SK-N-SH treated with all-trans-retinoic acid at 6 μM for 48 hours (cell line): ENCODE measurements at regions not wholly inside any gene's neighbourhood (a gene's known extent, or its start where the extent isn't known, plus 50 kb on each side); places are given as distances from the start of the nearest gene placed in this dataset.

ENCODE experiments used
- ATAC-seq: fragments of 200-7000 bp; cut with Tn5 transposase; 3 replicates; pipeline ENCODE4 v1.9.1; 2020; ENCODE audit warnings: mild to moderate bottlenecking, moderate library complexity
- ARNTL ChIP-seq: fragments of 450-650 bp; formaldehyde crosslinking; IDR thresholded peaks from 2 replicates; pipeline ENCODE4 v1.5.0; 2020; ENCODE audit warnings: low read depth, mild to moderate bottlenecking, moderate library complexity, borderline replicate concordance
- BACH2 ChIP-seq: fragments of 250-450 bp; sonication (Bioruptor Pico); IDR thresholded peaks from 2 replicates; pipeline ENCODE4 v1.9.0; 2021; ENCODE audit warnings: mild to moderate bottlenecking, borderline replicate concordance
- CSDC2 ChIP-seq: fragments of 250-450 bp; sonication (Bioruptor Pico); IDR thresholded peaks from 2 replicates; pipeline ENCODE4 v1.5.0; 2020; ENCODE audit warnings: mild to moderate bottlenecking, moderate library complexity
- CSRNP3 ChIP-seq: fragments of 250-450 bp; sonication (Bioruptor Pico); IDR thresholded peaks from 2 replicates; pipeline ENCODE4 v1.5.1; 2021; ENCODE audit warnings: mild to moderate bottlenecking, moderate library complexity
- ESRRG ChIP-seq: fragments of 250-450 bp; sonication (Bioruptor Pico); IDR thresholded peaks from 2 replicates; pipeline ENCODE4 v1.6.1; 2021; ENCODE audit warnings: mild to moderate bottlenecking
- GLIS3 ChIP-seq: fragments of 250-450 bp; sonication (Bioruptor Pico); IDR thresholded peaks from 2 replicates; pipeline ENCODE4 v1.5.0; 2020; ENCODE audit warnings: mild to moderate bottlenecking, moderate library complexity
- ISL1 ChIP-seq: fragments of 250-450 bp; sonication (Bioruptor Pico); IDR thresholded peaks from 2 replicates; pipeline ENCODE4 v2.1.2; 2022; ENCODE audit warnings: mild to moderate bottlenecking, moderate library complexity
- PPARA ChIP-seq: fragments of 250-450 bp; sonication (Bioruptor Pico); IDR thresholded peaks from 2 replicates; pipeline ENCODE4 v1.5.0; 2020; ENCODE audit warnings: mild to moderate bottlenecking, borderline replicate concordance
- RARB ChIP-seq: fragments of 250-450 bp; sonication (Bioruptor Pico); IDR thresholded peaks from 2 replicates; pipeline ENCODE4 v1.8.0; 2021; ENCODE audit warnings: mild to moderate bottlenecking, moderate library complexity
- SNAI2 ChIP-seq: fragments of 250-450 bp; sonication (Bioruptor Pico); IDR thresholded peaks from 2 replicates; pipeline ENCODE4 v1.5.0; 2020; ENCODE audit warnings: mild to moderate bottlenecking, moderate library complexity
- TCF4 ChIP-seq: fragments of 250-450 bp; sonication (Bioruptor Pico); IDR thresholded peaks from 2 replicates; pipeline ENCODE4 v1.8.0; 2021; ENCODE audit warnings: mild to moderate bottlenecking, moderate library complexity, borderline replicate concordance
- TOX ChIP-seq: fragments of 250-450 bp; sonication (Bioruptor Pico); IDR thresholded peaks from 2 replicates; pipeline ENCODE4 v1.8.0; 2021; ENCODE audit warnings: mild to moderate bottlenecking, moderate library complexity, borderline replicate concordance
- TSHZ2 ChIP-seq: fragments of 250-450 bp; sonication (Bioruptor Pico); IDR thresholded peaks from 2 replicates; pipeline ENCODE4 v1.5.0; 2020; ENCODE audit warnings: mild to moderate bottlenecking, moderate library complexity
- ZC3H10 ChIP-seq: fragments of 250-450 bp; sonication (Bioruptor Pico); IDR thresholded peaks from 2 replicates; pipeline ENCODE4 v1.5.1; 2021; ENCODE audit warnings: mild to moderate bottlenecking, moderate library complexity
- ZFP30 ChIP-seq: fragments of 450-650 bp; formaldehyde crosslinking; IDR thresholded peaks from 2 replicates; pipeline ENCODE4 v1.5.0; 2022; ENCODE audit warnings: mild to moderate bottlenecking, moderate library complexity
- ZNF565 ChIP-seq: fragments of 450-650 bp; formaldehyde crosslinking; conservative IDR thresholded peaks from 2 replicates; pipeline ENCODE4 v1.5.0; 2020; ENCODE audit warnings: low read depth, mild to moderate bottlenecking, moderate library complexity
- ZNF70 ChIP-seq: fragments of 450-650 bp; formaldehyde crosslinking; IDR thresholded peaks from 2 replicates; pipeline ENCODE4 v1.5.0; 2020; ENCODE audit warnings: mild to moderate bottlenecking, moderate library complexity
- TF ChIP-seq, protein P1 (sequence below): fragments of 250-450 bp; sonication (Bioruptor Pico); IDR thresholded peaks from 2 replicates; pipeline ENCODE4 v1.8.0; 2020; ENCODE audit warnings: mild to moderate bottlenecking, moderate library complexity, borderline replicate concordance
- TF ChIP-seq, protein P2 (sequence below): fragments of 250-450 bp; sonication (Bioruptor Pico); IDR thresholded peaks from 2 replicates; pipeline ENCODE4 v1.5.1; 2020; ENCODE audit warnings: low read depth, mild to moderate bottlenecking, moderate library complexity

GRCh38 chr12:73625226-73625625 is 912.4 kb upstream of the ATXN7L3B start (continued):
- no peak for TF ChIP-seq TCF4 (CRISPR knock-in tag)
- no peak for TF ChIP-seq PPARA (CRISPR knock-in tag)
- no peak for TF ChIP-seq CSRNP3 (CRISPR knock-in tag)
- TF ChIP-seq, protein P1, sequence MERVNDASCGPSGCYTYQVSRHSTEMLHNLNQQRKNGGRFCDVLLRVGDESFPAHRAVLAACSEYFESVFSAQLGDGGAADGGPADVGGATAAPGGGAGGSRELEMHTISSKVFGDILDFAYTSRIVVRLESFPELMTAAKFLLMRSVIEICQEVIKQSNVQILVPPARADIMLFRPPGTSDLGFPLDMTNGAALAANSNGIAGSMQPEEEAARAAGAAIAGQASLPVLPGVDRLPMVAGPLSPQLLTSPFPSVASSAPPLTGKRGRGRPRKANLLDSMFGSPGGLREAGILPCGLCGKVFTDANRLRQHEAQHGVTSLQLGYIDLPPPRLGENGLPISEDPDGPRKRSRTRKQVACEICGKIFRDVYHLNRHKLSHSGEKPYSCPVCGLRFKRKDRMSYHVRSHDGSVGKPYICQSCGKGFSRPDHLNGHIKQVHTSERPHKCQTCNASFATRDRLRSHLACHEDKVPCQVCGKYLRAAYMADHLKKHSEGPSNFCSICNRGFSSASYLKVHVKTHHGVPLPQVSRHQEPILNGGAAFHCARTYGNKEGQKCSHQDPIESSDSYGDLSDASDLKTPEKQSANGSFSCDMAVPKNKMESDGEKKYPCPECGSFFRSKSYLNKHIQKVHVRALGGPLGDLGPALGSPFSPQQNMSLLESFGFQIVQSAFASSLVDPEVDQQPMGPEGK (CRISPR knock-in tag): no peak
- no peak for TF ChIP-seq GLIS3

- TF ChIP-seq PPARA (CRISPR knock-in tag) (no peak), ZNF70 (CRISPR knock-in tag) (no peak), SNAI2 (no peak), ISL1 (CRISPR knock-in tag) (no peak), ESRRG (CRISPR knock-in tag) (no peak), BACH2 (no peak), ZNF565 (no peak), GLIS3 (no peak), ZC3H10 (CRISPR knock-in tag) (no peak), CSRNP3 (CRISPR knock-in tag) (no peak), TCF4 (CRISPR knock-in tag) (no peak), CSDC2 (CRISPR knock-in tag) (no peak), RARB (CRISPR knock-in tag) (no peak), TOX (CRISPR knock-in tag) (no peak), ARNTL (CRISPR knock-in tag) (no peak), TSHZ2 (CRISPR knock-in tag) (no peak), ZFP30 (CRISPR knock-in tag) (no peak)
- TF ChIP-seq, protein P1 (CRISPR knock-in tag): no peak
- TF ChIP-seq, protein P2, sequence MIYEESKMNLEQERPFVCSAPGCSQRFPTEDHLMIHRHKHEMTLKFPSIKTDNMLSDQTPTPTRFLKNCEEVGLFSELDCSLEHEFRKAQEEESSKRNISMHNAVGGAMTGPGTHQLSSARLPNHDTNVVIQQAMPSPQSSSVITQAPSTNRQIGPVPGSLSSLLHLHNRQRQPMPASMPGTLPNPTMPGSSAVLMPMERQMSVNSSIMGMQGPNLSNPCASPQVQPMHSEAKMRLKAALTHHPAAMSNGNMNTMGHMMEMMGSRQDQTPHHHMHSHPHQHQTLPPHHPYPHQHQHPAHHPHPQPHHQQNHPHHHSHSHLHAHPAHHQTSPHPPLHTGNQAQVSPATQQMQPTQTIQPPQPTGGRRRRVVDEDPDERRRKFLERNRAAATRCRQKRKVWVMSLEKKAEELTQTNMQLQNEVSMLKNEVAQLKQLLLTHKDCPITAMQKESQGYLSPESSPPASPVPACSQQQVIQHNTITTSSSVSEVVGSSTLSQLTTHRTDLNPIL (CRISPR knock-in tag): no peak
- ATAC-seq: no peak
These were observed 908.5 kb upstream of the ATXN7L3B start for GRCh38 chr12:73629171-73629570.
